SK-MEL-5 (cell line): ENCODE measurements at regions not wholly inside any gene's neighbourhood (a gene's known extent, or its start where the extent isn't known, plus 50 kb on each side); places are given as distances from the start of the nearest gene placed in this dataset.
"Not testable (repeated sequence)": the region's sequence is repeated elsewhere in the genome, so short reads cannot be mapped to it uniquely, and the experiment has no call there.

ENCODE experiments used
- DNase-seq: peaks from one replicate; pipeline ENCODE4 v3.0.0-alpha.2; 2016; ENCODE audit warnings: low read depth, low spot score
- in situ Hi-C: cut with HindIII; loops from 2 replicates; pipeline ENCODE4 v1.10.0; 2016; ENCODE audit warnings: low sequenced_read_pairs, high pct_unique_total_duplicates, low pct_unique_long_range_greater_than_20kb

- DNase-seq, result peak; percentile 68
- in situ Hi-C loops, result no loop called here
Measured at GRCh38 chr6:56746767-56747504, 104.2 kb upstream of the DST start.

- in situ Hi-C loops, result no loop called here
- no peak for DNase-seq
Measured at GRCh38 chr6:56745971-56746370, 103.3 kb upstream of the DST start.

GRCh38 chr6:56745081-56745480 is 102.4 kb upstream of the DST start:
- no peak for DNase-seq
- in situ Hi-C loops, result no loop called here

GRCh38 chr6:56744528-56744927 is 101.8 kb upstream of the DST start:
- in situ Hi-C loops, result no loop called here
- no peak for DNase-seq

GRCh38 chr6:56742122-56742791 is 99.6 kb upstream of the DST start:
- DNase-seq, result no peak
- in situ Hi-C loops, result no loop called here

GRCh38 chr6:56741472-56741871 is 98.8 kb upstream of the DST start:
- in situ Hi-C loops, result no loop called here
- no peak for DNase-seq

- in situ Hi-C loops, result no loop called here
- DNase-seq, result no peak
Measured at GRCh38 chr6:56739836-56740815, 97.4 kb upstream of the DST start.

- DNase-seq, result no peak
- in situ Hi-C loops, result no loop called here
Measured at GRCh38 chr6:56736804-56737203, 94.1 kb upstream of the DST start.

GRCh38 chr6:56734335-56734734 is 91.6 kb upstream of the DST start:
- in situ Hi-C loops, result no loop called here
- DNase-seq, result no peak

- in situ Hi-C loops, result no loop called here
- no peak for DNase-seq
Measured at GRCh38 chr6:56733211-56733697, 90.6 kb upstream of the DST start.

GRCh38 chr6:56732517-56732916 is 89.8 kb upstream of the DST start:
- in situ Hi-C loops, result no loop called here
- no peak for DNase-seq

- no peak for DNase-seq
- in situ Hi-C loops, result no loop called here
Measured at GRCh38 chr6:56730663-56731529, 88.2 kb upstream of the DST start.

GRCh38 chr6:56729719-56730118 is 87.0 kb upstream of the DST start:
- in situ Hi-C loops, result no loop called here
- DNase-seq, result no peak

GRCh38 chr6:56729166-56729565 is 86.5 kb upstream of the DST start:
- in situ Hi-C loops, DNase-seq: not testable (repeated sequence)

GRCh38 chr6:56727097-56727850 is 84.6 kb upstream of the DST start:
- in situ Hi-C loops, result no loop called here
- no peak for DNase-seq

GRCh38 chr6:56725254-56725653 is 82.6 kb upstream of the DST start:
- in situ Hi-C loops, result no loop called here
- DNase-seq, result no peak

- in situ Hi-C loops, result no loop called here
- no peak for DNase-seq
Measured at GRCh38 chr6:56724455-56724854, 81.8 kb upstream of the DST start.
